ENCODE measurements at regions not wholly inside any gene's neighbourhood (a gene's known extent, or its start where the extent isn't known, plus 50 kb on each side); places are given as distances from the start of the nearest gene placed in this dataset.
A peak's percentile ranks its signal among the peaks of the same experiment; 100 is the strongest.

DNA sequence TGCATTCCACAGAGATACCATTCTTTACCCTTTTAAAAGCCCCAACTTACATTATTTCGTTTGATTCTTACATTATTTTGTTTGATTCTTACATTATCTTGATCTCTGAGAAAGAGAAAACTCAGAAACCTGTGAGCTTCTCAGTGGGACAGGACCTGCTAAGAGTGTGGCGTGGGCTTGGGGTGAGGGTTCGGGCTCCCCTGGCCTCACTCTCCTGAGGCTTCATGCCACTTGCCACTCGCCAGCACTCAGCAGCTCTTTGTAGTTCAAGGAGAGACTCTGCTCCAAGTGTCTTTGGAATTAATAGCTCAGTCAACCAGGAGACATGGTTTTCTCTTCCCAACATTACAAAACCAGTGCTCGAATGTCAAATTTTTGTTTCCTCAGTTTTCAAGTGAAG lies 132.4 kb upstream of the RGS17 start:
- 66% methylated on average over 5 of the region's 5 CpGs for WGBS
- no peak overlapping the region for H3K27ac ChIP-seq (ENCODE audit: low read depth in 1 of 2, low read length in 2 of 2)
- no peak for DNase-seq (ENCODE audit: low spot score)
- TF ChIP-seq, protein P1, sequence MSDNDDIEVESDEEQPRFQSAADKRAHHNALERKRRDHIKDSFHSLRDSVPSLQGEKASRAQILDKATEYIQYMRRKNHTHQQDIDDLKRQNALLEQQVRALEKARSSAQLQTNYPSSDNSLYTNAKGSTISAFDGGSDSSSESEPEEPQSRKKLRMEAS (IDR thresholded peaks at IDR 0.05): no peak
- TF ChIP-seq RXRA (IDR thresholded peaks at IDR 0.05): no peak
- TF ChIP-seq TAF1 (conservative IDR thresholded peaks at IDR 0.05): no peak
- no peak for TF ChIP-seq HNF4G (IDR thresholded peaks at IDR 0.05)
- H3K9me3 ChIP-seq (ENCODE audit: control insufficient read depth in 4 of 4, low read length in 3 of 4): no peaks in the 10 kb centered on the region
- H3K9ac ChIP-seq (ENCODE audit: low read depth in 1 of 2, low read length in 2 of 2): no peak overlapping the region
- H3K4me1 ChIP-seq (ENCODE audit: control insufficient read depth in 4 of 4, insufficient read depth in 4 of 4, low read length in 3 of 4): no peaks in the 10 kb centered on the region
- no peak overlapping the region for H3K4me3 ChIP-seq (ENCODE audit: low read depth in 1 of 3, low read length in 3 of 3)
- H3K36me3 ChIP-seq (ENCODE audit: control insufficient read depth in 4 of 4, insufficient read depth in 3 of 4, low read depth in 1 of 4, low read length in 3 of 4): no peaks in the 10 kb centered on the region
- H3K27me3 ChIP-seq (ENCODE audit: control insufficient read depth in 4 of 4, insufficient read depth in 4 of 4, low read length in 3 of 4): no peaks in the 10 kb centered on the region

DNA sequence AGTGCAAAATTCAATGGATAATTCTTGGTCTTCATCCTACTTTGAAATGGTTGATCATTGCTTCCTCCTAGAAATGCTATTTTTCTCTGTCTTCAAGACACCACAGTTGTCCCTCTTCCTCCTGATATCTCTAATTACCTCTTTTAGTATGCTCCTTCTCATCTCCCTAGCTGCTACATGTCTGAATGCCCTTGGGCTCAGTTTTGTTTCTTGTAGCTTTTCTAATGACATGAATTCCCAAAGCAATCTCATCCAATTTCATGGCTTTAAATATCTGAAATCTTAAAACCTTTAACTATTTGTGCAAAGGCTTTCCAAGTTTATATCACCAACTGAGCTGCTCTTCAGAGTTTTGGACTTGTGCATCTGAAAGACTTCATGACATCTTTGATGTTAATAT lies 120.2 kb upstream of the RGS17 start:
- Histone ChIP-seq H3K9ac (ENCODE audit: low read depth in 1 of 2, low read length in 2 of 2) (no peak overlapping the region), H3K9me3 (ENCODE audit: control insufficient read depth in 4 of 4, low read length in 3 of 4) (no peaks in the 10 kb centered on the region), H3K27ac (ENCODE audit: low read depth in 1 of 2, low read length in 2 of 2) (no peak overlapping the region), H3K36me3 (ENCODE audit: control insufficient read depth in 4 of 4, insufficient read depth in 3 of 4, low read depth in 1 of 4, low read length in 3 of 4) (no peaks in the 10 kb centered on the region), H3K4me3 (ENCODE audit: low read depth in 1 of 3, low read length in 3 of 3) (no peak overlapping the region), H3K27me3 (ENCODE audit: control insufficient read depth in 4 of 4, insufficient read depth in 4 of 4, low read length in 3 of 4) (peaks cover 0 to 5% (median 0%) of the 10 kb centered on the region in 4 donors), H3K4me1 (ENCODE audit: control insufficient read depth in 4 of 4, insufficient read depth in 4 of 4, low read length in 3 of 4) (no peaks in the 10 kb centered on the region)
- TF ChIP-seq, protein P1 (IDR thresholded peaks at IDR 0.05): no peak
- no peak for TF ChIP-seq HNF4G (IDR thresholded peaks at IDR 0.05)
- DNase-seq (ENCODE audit: low spot score): no peak

DNA sequence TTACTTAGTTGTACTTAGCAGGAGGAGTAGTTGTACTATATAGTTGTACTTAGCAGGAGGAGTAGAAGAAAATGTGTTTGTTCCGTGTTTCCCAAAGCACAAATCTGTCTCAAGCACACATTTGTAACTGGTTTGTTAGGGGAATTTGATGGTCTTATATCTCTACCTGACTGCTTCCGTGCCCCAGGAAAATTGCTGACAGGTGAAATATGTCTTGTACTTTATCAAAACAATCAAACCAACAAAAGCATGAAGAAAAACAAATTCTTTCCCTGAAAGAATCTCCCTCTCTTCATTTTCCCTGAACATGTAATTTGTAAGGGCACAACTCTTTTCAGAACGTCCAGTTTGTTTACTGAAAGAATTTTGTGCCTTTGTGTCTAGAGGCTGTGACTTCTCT lies 106.6 kb upstream of the RGS17 start:
- TF ChIP-seq, protein P2, sequence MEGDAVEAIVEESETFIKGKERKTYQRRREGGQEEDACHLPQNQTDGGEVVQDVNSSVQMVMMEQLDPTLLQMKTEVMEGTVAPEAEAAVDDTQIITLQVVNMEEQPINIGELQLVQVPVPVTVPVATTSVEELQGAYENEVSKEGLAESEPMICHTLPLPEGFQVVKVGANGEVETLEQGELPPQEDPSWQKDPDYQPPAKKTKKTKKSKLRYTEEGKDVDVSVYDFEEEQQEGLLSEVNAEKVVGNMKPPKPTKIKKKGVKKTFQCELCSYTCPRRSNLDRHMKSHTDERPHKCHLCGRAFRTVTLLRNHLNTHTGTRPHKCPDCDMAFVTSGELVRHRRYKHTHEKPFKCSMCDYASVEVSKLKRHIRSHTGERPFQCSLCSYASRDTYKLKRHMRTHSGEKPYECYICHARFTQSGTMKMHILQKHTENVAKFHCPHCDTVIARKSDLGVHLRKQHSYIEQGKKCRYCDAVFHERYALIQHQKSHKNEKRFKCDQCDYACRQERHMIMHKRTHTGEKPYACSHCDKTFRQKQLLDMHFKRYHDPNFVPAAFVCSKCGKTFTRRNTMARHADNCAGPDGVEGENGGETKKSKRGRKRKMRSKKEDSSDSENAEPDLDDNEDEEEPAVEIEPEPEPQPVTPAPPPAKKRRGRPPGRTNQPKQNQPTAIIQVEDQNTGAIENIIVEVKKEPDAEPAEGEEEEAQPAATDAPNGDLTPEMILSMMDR (IDR thresholded peaks at IDR 0.05; ENCODE audit: low read depth, low read length, missing input control): no peak
- TF ChIP-seq RAD21 (IDR thresholded peaks at IDR 0.05): no peak
- TF ChIP-seq JUND (IDR thresholded peaks at IDR 0.05): no peak
- no peak for DNase-seq (ENCODE audit: low spot score)
- H3K27me3 ChIP-seq (ENCODE audit: control insufficient read depth in 4 of 4, insufficient read depth in 4 of 4, low read length in 3 of 4): no peaks in the 10 kb centered on the region
- no peak overlapping the region for H3K27ac ChIP-seq (ENCODE audit: low read depth in 1 of 2, low read length in 2 of 2)
- H3K4me3 ChIP-seq (ENCODE audit: low read depth in 1 of 3, low read length in 3 of 3): no peak overlapping the region
- H3K9ac ChIP-seq (ENCODE audit: low read depth in 1 of 2, low read length in 2 of 2): no peak overlapping the region
- H3K36me3 ChIP-seq (ENCODE audit: control insufficient read depth in 4 of 4, insufficient read depth in 3 of 4, low read depth in 1 of 4, low read length in 3 of 4): no peaks in the 10 kb centered on the region
- 60% methylated on average over 3 of the region's 3 CpGs for WGBS
- H3K4me1 ChIP-seq (ENCODE audit: control insufficient read depth in 4 of 4, insufficient read depth in 4 of 4, low read length in 3 of 4): no peaks in the 10 kb centered on the region
- peaks cover 0 to under 1% (median 0%) of the 10 kb centered on the region in 4 donors for H3K9me3 ChIP-seq (ENCODE audit: control insufficient read depth in 4 of 4, low read length in 3 of 4)

DNA sequence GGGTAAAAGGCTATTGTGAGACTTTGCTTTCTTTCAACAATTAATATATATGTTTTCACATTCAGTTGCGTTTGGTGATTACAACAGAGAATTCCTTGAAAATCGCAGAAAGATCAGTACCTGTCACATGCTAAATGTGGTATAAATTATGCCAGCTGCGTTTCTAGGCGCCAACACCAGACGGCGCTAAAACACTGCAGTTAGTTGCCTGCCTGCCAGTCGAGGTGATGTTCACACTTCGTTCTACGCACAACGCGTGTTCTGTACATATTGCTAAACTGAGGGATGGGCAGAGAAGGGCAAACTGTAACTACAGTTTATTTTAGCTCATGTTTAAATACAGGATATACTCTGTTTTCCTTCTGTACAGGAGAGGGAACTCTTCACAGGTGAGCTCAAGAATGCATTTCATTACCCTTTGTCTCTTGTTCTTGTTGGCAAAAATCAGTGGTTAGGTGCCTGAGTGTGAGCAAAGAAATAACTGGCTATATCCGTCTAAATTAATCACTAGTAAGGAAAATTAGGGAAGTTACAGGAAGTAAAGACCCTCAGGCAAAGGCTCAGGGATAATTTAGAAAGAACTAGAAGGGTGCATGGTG lies 100.1 kb upstream of the RGS17 start:
- Histone ChIP-seq H3K9ac (ENCODE audit: low read depth in 1 of 2, low read length in 2 of 2) (no peak overlapping the region), H3K9me3 (ENCODE audit: control insufficient read depth in 4 of 4, low read length in 3 of 4) (no peaks in the 10 kb centered on the region), H3K4me1 (ENCODE audit: control insufficient read depth in 4 of 4, insufficient read depth in 4 of 4, low read length in 3 of 4) (no peaks in the 10 kb centered on the region), H3K4me3 (ENCODE audit: low read depth in 1 of 3, low read length in 3 of 3) (no peak overlapping the region), H3K27ac (ENCODE audit: low read depth in 1 of 2, low read length in 2 of 2) (no peak overlapping the region), H3K27me3 (ENCODE audit: control insufficient read depth in 4 of 4, insufficient read depth in 4 of 4, low read length in 3 of 4) (no peaks in the 10 kb centered on the region), H3K36me3 (ENCODE audit: control insufficient read depth in 4 of 4, insufficient read depth in 3 of 4, low read depth in 1 of 4, low read length in 3 of 4) (no peaks in the 10 kb centered on the region)
- TF ChIP-seq, protein P2 (IDR thresholded peaks at IDR 0.05; ENCODE audit: low read depth, low read length, missing input control): peak; percentile 53
- TF ChIP-seq SP1 (IDR thresholded peaks at IDR 0.05) (no peak), RAD21 (IDR thresholded peaks at IDR 0.05) (peak; percentile 73 to 77)
- 9% methylated on average over 12 of the region's 12 CpGs for WGBS
- peak; percentile 37 for DNase-seq (ENCODE audit: low spot score)
